HEK293 (cell line): ENCODE measurements at regions not wholly inside any gene's neighbourhood (a gene's known extent, or its start where the extent isn't known, plus 50 kb on each side); places are given as distances from the start of the nearest gene placed in this dataset.

Experiments
- CTCF ChIA-PET: fragments of 350-600 bp; formaldehyde crosslinking; extraction: SDS; loops from one replicate; lab custom pipeline; 2021; ENCODE audit warnings: antibody characterized with exemption; lab: Yijun Ruan, JAX
- POLR2A ChIA-PET: fragments of 300-600 bp; formaldehyde crosslinking; extraction: SDS; loops from one replicate; lab custom pipeline; 2020; ENCODE audit warnings: antibody characterized with exemption, inconsistent platforms; lab: Yijun Ruan, JAX
- H3K27ac ChIP-seq: fragments of 200-500 bp; sonication (Bioruptor generic); 2 replicates; pipeline ENCODE4 v1.5.1; 2014; ENCODE audit warnings: low read depth, low read length, control low read depth, inconsistent platforms; ENCODE audit errors: extremely low read depth
- H3K36me3 ChIP-seq, 2 experiments: fragments of 200-500 bp in 1 of 2; sonication (Bioruptor generic) in 1 of 2; 1 replicate in 1 of 2; 2 replicates in 1 of 2; pipeline ENCODE4 v1.5.1; 2014 to 2017; ENCODE audit warnings: inconsistent platforms in 2 of 2, low read length in 2 of 2; ENCODE audit not compliant: control insufficient read depth in 2 of 2, insufficient read depth in 1 of 2
- H3K4me1 ChIP-seq: fragments of 200-500 bp; sonication (Bioruptor generic); 2 replicates; pipeline ENCODE4 v1.5.1; 2014; ENCODE audit warnings: mild to moderate bottlenecking, low read length, inconsistent platforms; ENCODE audit not compliant: control insufficient read depth, insufficient read depth
- H3K4me3 ChIP-seq: 2 replicates; pipeline ENCODE4 v1.5.1; 2011; ENCODE audit warnings: low read depth, mild to moderate bottlenecking, control low read depth, low read length, moderate library complexity
- H3K9me3 ChIP-seq: fragments of 200-500 bp; sonication (Bioruptor generic); 2 replicates; pipeline ENCODE4 v1.5.1; 2014; ENCODE audit warnings: low read depth, low read length, inconsistent platforms; ENCODE audit not compliant: control insufficient read depth, insufficient read depth
- GLI2 ChIP-seq: fragments of 450-650 bp; formaldehyde crosslinking; IDR thresholded peaks from 2 replicates; pipeline ENCODE4; 2017; ENCODE audit warnings: missing biosample characterization, missing genetic modification characterization, low read depth, borderline replicate concordance
- HOXA7 ChIP-seq: sonication (generic); formaldehyde crosslinking; IDR thresholded peaks from 2 replicates; pipeline ENCODE4 v1.8.1; 2022; ENCODE audit warnings: missing genetic modification reagents, borderline replicate concordance
- HOXD13 ChIP-seq: sonication (generic); formaldehyde crosslinking; IDR thresholded peaks from 2 replicates; pipeline ENCODE4 v1.8.0; 2022; ENCODE audit warnings: missing genetic modification reagents, borderline replicate concordance
- IKZF3 ChIP-seq: fragments of 450-650 bp; IDR thresholded peaks from 2 replicates; pipeline ENCODE4 v1.5.0; 2018; ENCODE audit warnings: missing biosample characterization, mild to moderate bottlenecking, missing genetic modification characterization, moderate library complexity
- ZEB2 ChIP-seq: fragments of 450-650 bp; formaldehyde crosslinking; IDR thresholded peaks from 2 replicates; pipeline ENCODE4 v1.5.1; 2016; ENCODE audit warnings: missing biosample characterization, missing genetic modification characterization
- ZNF114 ChIP-seq: fragments of 450-650 bp; formaldehyde crosslinking; IDR thresholded peaks from 2 replicates; pipeline ENCODE4 v1.5.0; 2017; ENCODE audit warnings: missing biosample characterization, missing genetic modification characterization
- ZNF19 ChIP-seq: fragments of 450-650 bp; formaldehyde crosslinking; IDR thresholded peaks from 2 replicates; pipeline ENCODE4; 2016; ENCODE audit warnings: missing biosample characterization, missing genetic modification characterization, low read depth
- ZNF202 ChIP-seq: fragments of 450-650 bp; formaldehyde crosslinking; IDR thresholded peaks from 2 replicates; pipeline ENCODE4 v1.5.1; 2016; ENCODE audit warnings: missing biosample characterization, missing genetic modification characterization, borderline replicate concordance
- ZNF221 ChIP-seq: fragments of 450-650 bp; formaldehyde crosslinking; IDR thresholded peaks from 2 replicates; pipeline ENCODE4 v1.5.1; 2017; ENCODE audit warnings: missing biosample characterization, missing genetic modification characterization, borderline replicate concordance
- ZNF24 ChIP-seq: fragments of 450-650 bp; formaldehyde crosslinking; IDR thresholded peaks from 2 replicates; pipeline ENCODE4 v1.5.1; 2016; ENCODE audit warnings: missing biosample characterization, missing genetic modification characterization
- ZNF311 ChIP-seq: fragments of 450-650 bp; formaldehyde crosslinking; IDR thresholded peaks from 2 replicates; pipeline ENCODE4 v1.5.1; 2017; ENCODE audit warnings: missing biosample characterization, missing genetic modification characterization, borderline replicate concordance
- ZNF354C ChIP-seq: fragments of 450-650 bp; formaldehyde crosslinking; IDR thresholded peaks from 2 replicates; pipeline ENCODE4 v1.5.1; 2016; ENCODE audit warnings: missing biosample characterization, missing genetic modification characterization, low read depth, borderline replicate concordance
- ZNF391 ChIP-seq: fragments of 450-650 bp; formaldehyde crosslinking; IDR thresholded peaks from 2 replicates; pipeline ENCODE4 v1.5.1; 2016; ENCODE audit warnings: low read depth, missing biosample characterization, missing genetic modification characterization, borderline replicate concordance
- ZNF433 ChIP-seq: fragments of 450-650 bp; formaldehyde crosslinking; IDR thresholded peaks from 2 replicates; pipeline ENCODE4 v1.5.1; 2016; ENCODE audit warnings: missing biosample characterization, missing genetic modification characterization, low read depth
- ZNF514 ChIP-seq: fragments of 450-650 bp; formaldehyde crosslinking; IDR thresholded peaks from 2 replicates; pipeline ENCODE4 v1.5.1; 2016; ENCODE audit warnings: missing biosample characterization, missing genetic modification characterization
- ZNF530 ChIP-seq: fragments of 450-650 bp; formaldehyde crosslinking; IDR thresholded peaks from 2 replicates; pipeline ENCODE4 v1.5.1; 2016; ENCODE audit warnings: low read depth, missing biosample characterization, missing genetic modification characterization
- ZNF629 ChIP-seq: fragments of 450-650 bp; formaldehyde crosslinking; IDR thresholded peaks from 2 replicates; pipeline ENCODE4 v1.5.1; 2017; ENCODE audit warnings: missing biosample characterization, missing genetic modification characterization
- ZNF670 ChIP-seq: fragments of 450-650 bp; formaldehyde crosslinking; IDR thresholded peaks from 2 replicates; pipeline ENCODE4 v1.5.1; 2016; ENCODE audit warnings: missing biosample characterization, missing genetic modification characterization, low read depth
- ZNF701 ChIP-seq: fragments of 450-650 bp; formaldehyde crosslinking; IDR thresholded peaks from 2 replicates; pipeline ENCODE4 v1.5.1; 2016; ENCODE audit warnings: missing biosample characterization, missing genetic modification characterization
- ZNF76 ChIP-seq: fragments of 450-650 bp; formaldehyde crosslinking; IDR thresholded peaks from 2 replicates; pipeline ENCODE4; 2016; ENCODE audit warnings: low read depth, missing biosample characterization, missing genetic modification characterization, borderline replicate concordance
- ZSCAN30 ChIP-seq: fragments of 450-650 bp; IDR thresholded peaks from 2 replicates; pipeline ENCODE4 v1.5.1; 2018; ENCODE audit warnings: missing biosample characterization, mild to moderate bottlenecking, missing genetic modification characterization, moderate library complexity
- TF ChIP-seq, protein P1 (sequence below): fragments of 450-650 bp; formaldehyde crosslinking; IDR thresholded peaks from 2 replicates; pipeline ENCODE4 v1.5.1; 2016; ENCODE audit warnings: missing biosample characterization, missing genetic modification characterization
- TF ChIP-seq, protein P2 (sequence below): fragments of 450-650 bp; formaldehyde crosslinking; IDR thresholded peaks from 2 replicates; pipeline ENCODE4 v1.5.1; 2016; ENCODE audit warnings: missing biosample characterization, missing genetic modification characterization
- TF ChIP-seq, protein P3 (sequence below): fragments of 450-650 bp; formaldehyde crosslinking; IDR thresholded peaks from 2 replicates; pipeline ENCODE4 v1.5.0; 2017; ENCODE audit warnings: missing biosample characterization, missing genetic modification characterization, borderline replicate concordance
- TF ChIP-seq, protein P4 (sequence below): fragments of 450-650 bp; formaldehyde crosslinking; IDR thresholded peaks from 2 replicates; pipeline ENCODE4 v1.5.1; 2016; ENCODE audit warnings: missing biosample characterization, missing genetic modification characterization

DNA sequence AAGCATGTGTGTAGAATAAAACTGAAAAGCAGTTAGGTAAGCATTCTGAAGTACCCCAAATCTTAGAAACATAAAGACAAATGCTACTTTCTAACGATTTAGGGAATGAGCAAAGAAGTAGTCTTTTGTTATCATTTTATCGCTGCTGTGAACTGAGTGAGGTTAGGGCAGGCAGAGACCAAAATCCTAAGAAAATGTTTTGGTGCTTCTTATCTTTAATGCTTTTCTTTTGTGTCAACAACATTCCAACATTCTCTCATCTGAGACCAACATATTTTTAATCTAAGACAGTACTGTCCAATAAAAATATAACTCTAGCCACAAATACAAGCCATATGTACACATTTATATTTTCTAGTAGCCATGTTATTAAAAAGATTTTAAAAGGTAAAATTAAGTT, 789.4 kb upstream of the PIK3C3 start:
- TF ChIP-seq ZNF202 (no peak), ZSCAN30 (no peak), ZNF19 (no peak), ZNF433 (tag by site-specific recombination) (no peak), ZNF76 (tag by site-specific recombination) (no peak), GLI2 (tag by site-specific recombination) (no peak), HOXA7 (CRISPR knock-in tag) (no peak), ZNF701 (tag by site-specific recombination) (no peak), ZNF670 (tag by site-specific recombination) (no peak), ZNF311 (tag by site-specific recombination) (no peak), ZNF391 (no peak), ZNF514 (tag by site-specific recombination) (no peak), ZNF629 (no peak)
- TF ChIP-seq, protein P1, sequence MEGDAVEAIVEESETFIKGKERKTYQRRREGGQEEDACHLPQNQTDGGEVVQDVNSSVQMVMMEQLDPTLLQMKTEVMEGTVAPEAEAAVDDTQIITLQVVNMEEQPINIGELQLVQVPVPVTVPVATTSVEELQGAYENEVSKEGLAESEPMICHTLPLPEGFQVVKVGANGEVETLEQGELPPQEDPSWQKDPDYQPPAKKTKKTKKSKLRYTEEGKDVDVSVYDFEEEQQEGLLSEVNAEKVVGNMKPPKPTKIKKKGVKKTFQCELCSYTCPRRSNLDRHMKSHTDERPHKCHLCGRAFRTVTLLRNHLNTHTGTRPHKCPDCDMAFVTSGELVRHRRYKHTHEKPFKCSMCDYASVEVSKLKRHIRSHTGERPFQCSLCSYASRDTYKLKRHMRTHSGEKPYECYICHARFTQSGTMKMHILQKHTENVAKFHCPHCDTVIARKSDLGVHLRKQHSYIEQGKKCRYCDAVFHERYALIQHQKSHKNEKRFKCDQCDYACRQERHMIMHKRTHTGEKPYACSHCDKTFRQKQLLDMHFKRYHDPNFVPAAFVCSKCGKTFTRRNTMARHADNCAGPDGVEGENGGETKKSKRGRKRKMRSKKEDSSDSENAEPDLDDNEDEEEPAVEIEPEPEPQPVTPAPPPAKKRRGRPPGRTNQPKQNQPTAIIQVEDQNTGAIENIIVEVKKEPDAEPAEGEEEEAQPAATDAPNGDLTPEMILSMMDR = no peak
- TF ChIP-seq, protein P2, sequence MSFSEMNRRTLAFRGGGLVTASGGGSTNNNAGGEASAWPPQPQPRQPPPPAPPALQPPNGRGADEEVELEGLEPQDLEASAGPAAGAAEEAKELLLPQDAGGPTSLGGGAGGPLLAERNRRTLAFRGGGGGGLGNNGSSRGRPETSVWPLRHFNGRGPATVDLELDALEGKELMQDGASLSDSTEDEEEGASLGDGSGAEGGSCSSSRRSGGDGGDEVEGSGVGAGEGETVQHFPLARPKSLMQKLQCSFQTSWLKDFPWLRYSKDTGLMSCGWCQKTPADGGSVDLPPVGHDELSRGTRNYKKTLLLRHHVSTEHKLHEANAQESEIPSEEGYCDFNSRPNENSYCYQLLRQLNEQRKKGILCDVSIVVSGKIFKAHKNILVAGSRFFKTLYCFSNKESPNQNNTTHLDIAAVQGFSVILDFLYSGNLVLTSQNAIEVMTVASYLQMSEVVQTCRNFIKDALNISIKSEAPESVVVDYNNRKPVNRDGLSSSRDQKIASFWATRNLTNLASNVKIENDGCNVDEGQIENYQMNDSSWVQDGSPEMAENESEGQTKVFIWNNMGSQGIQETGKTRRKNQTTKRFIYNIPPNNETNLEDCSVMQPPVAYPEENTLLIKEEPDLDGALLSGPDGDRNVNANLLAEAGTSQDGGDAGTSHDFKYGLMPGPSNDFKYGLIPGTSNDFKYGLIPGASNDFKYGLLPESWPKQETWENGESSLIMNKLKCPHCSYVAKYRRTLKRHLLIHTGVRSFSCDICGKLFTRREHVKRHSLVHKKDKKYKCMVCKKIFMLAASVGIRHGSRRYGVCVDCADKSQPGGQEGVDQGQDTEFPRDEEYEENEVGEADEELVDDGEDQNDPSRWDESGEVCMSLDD (tag by site-specific recombination) = no peak
- TF ChIP-seq, protein P3, sequence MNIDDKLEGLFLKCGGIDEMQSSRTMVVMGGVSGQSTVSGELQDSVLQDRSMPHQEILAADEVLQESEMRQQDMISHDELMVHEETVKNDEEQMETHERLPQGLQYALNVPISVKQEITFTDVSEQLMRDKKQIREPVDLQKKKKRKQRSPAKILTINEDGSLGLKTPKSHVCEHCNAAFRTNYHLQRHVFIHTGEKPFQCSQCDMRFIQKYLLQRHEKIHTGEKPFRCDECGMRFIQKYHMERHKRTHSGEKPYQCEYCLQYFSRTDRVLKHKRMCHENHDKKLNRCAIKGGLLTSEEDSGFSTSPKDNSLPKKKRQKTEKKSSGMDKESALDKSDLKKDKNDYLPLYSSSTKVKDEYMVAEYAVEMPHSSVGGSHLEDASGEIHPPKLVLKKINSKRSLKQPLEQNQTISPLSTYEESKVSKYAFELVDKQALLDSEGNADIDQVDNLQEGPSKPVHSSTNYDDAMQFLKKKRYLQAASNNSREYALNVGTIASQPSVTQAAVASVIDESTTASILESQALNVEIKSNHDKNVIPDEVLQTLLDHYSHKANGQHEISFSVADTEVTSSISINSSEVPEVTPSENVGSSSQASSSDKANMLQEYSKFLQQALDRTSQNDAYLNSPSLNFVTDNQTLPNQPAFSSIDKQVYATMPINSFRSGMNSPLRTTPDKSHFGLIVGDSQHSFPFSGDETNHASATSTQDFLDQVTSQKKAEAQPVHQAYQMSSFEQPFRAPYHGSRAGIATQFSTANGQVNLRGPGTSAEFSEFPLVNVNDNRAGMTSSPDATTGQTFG = no peak
- Histone ChIP-seq H3K9me3 (no peaks in the 10 kb centered on the region), H3K4me3 (no peak overlapping the region), H3K36me3 (no peaks in the 10 kb centered on the region), H3K27ac (no peak overlapping the region), H3K4me1 (no peaks in the 10 kb centered on the region)
- CTCF ChIA-PET = no interaction called here
- POLR2A ChIA-PET = no interaction called here

DNA sequence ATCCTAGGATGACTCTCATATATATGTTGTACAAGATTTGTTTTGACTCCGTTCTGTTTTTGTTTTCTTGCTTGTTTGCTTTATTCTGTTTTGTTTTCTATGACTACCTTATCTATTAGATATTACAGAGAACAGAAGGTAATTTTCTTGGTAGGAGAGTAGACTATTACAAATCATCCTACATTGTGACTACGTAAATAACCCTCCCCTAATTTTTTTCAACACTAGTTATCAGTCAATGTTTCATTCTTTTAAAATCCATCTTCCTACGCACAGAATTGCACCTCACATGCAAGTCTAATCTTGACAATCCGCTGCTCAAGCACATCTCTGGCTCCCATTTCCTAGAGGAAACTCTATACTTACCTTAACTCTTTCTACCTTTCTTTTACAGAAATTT, 792.3 kb upstream of the PIK3C3 start:
- Histone ChIP-seq H3K36me3 (no peaks in the 10 kb centered on the region), H3K27ac (no peak overlapping the region), H3K9me3 (no peaks in the 10 kb centered on the region), H3K4me3 (no peak overlapping the region), H3K4me1 (no peaks in the 10 kb centered on the region)
- POLR2A ChIA-PET = no interaction called here
- CTCF ChIA-PET = no interaction called here
- TF ChIP-seq HOXD13 (no peak), ZEB2 (tag by site-specific recombination) (no peak), ZNF354C (tag by site-specific recombination) (no peak), ZNF114 (tag by site-specific recombination) (no peak), IKZF3 (tag by site-specific recombination) (no peak), ZNF24 (tag by site-specific recombination) (no peak), ZNF530 (no peak), ZNF221 (tag by site-specific recombination) (no peak)
- TF ChIP-seq, protein P4, sequence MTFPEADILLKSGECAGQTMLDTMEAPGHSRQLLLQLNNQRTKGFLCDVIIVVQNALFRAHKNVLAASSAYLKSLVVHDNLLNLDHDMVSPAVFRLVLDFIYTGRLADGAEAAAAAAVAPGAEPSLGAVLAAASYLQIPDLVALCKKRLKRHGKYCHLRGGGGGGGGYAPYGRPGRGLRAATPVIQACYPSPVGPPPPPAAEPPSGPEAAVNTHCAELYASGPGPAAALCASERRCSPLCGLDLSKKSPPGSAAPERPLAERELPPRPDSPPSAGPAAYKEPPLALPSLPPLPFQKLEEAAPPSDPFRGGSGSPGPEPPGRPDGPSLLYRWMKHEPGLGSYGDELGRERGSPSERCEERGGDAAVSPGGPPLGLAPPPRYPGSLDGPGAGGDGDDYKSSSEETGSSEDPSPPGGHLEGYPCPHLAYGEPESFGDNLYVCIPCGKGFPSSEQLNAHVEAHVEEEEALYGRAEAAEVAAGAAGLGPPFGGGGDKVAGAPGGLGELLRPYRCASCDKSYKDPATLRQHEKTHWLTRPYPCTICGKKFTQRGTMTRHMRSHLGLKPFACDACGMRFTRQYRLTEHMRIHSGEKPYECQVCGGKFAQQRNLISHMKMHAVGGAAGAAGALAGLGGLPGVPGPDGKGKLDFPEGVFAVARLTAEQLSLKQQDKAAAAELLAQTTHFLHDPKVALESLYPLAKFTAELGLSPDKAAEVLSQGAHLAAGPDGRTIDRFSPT = no peak
